ENCODE measurements at regions not wholly inside any gene's neighbourhood (a gene's known extent, or its start where the extent isn't known, plus 50 kb on each side); places are given as distances from the start of the nearest gene placed in this dataset.

DNA sequence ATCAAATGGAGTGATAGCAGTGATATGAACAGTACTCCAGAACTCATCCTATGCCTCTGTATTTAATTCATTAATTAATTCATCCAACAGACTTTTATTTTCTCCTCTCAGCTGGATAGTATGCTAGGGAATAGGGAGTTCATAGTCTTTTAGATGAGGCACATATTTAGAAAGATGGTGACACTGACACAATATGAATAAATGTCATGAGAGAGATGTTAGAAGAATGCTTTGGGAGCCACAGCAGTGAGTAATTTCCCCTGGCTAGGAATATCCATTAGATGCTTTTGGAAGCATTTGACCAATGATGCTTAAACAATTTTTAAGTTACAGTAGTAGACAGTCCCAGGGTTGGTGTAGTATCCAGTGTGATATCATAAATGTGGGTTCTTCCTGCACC is 428.7 kb upstream of the SGCD start (continued):
- TF ChIP-seq, protein P1, sequence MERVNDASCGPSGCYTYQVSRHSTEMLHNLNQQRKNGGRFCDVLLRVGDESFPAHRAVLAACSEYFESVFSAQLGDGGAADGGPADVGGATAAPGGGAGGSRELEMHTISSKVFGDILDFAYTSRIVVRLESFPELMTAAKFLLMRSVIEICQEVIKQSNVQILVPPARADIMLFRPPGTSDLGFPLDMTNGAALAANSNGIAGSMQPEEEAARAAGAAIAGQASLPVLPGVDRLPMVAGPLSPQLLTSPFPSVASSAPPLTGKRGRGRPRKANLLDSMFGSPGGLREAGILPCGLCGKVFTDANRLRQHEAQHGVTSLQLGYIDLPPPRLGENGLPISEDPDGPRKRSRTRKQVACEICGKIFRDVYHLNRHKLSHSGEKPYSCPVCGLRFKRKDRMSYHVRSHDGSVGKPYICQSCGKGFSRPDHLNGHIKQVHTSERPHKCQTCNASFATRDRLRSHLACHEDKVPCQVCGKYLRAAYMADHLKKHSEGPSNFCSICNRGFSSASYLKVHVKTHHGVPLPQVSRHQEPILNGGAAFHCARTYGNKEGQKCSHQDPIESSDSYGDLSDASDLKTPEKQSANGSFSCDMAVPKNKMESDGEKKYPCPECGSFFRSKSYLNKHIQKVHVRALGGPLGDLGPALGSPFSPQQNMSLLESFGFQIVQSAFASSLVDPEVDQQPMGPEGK (CRISPR knock-in tag; IDR thresholded peaks at IDR 0.05; ENCODE audit: borderline replicate concordance): no peak

DNA sequence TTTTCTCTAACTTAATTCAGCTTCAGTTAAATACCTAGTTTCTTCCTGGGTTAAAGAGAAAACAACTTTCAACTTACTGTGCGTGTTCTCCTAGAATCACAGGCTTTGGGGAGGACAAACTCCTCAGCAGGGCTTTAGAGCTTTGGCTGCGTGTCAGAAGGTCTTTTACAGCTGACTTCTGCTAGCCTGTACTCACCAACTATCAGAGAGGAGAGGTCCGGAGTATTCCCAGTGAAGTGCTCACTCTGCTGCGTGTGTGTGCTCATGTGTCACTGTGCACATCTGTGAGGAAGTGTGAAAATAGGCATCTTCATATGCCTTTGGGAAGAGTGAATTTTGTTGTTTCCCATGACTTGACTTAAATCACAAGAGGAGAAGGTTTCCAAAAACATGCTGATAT is 423.2 kb upstream of the SGCD start:
- no peak for TF ChIP-seq ISL1 (CRISPR knock-in tag; IDR thresholded peaks at IDR 0.05)
- TF ChIP-seq ZFP30 (CRISPR knock-in tag; IDR thresholded peaks at IDR 0.05): no peak
- TF ChIP-seq OSR1 (CRISPR knock-in tag; IDR thresholded peaks at IDR 0.05): no peak
- no peak for TF ChIP-seq SNAI2 (CRISPR knock-in tag; IDR thresholded peaks at IDR 0.05)
- no peak for TF ChIP-seq RARB (CRISPR knock-in tag; IDR thresholded peaks at IDR 0.05)
- no peak for TF ChIP-seq TCF4 (CRISPR knock-in tag; IDR thresholded peaks at IDR 0.05; ENCODE audit: borderline replicate concordance)
- no peak for TF ChIP-seq ZFP3 (CRISPR knock-in tag; IDR thresholded peaks at IDR 0.05)
- TF ChIP-seq, protein P2, sequence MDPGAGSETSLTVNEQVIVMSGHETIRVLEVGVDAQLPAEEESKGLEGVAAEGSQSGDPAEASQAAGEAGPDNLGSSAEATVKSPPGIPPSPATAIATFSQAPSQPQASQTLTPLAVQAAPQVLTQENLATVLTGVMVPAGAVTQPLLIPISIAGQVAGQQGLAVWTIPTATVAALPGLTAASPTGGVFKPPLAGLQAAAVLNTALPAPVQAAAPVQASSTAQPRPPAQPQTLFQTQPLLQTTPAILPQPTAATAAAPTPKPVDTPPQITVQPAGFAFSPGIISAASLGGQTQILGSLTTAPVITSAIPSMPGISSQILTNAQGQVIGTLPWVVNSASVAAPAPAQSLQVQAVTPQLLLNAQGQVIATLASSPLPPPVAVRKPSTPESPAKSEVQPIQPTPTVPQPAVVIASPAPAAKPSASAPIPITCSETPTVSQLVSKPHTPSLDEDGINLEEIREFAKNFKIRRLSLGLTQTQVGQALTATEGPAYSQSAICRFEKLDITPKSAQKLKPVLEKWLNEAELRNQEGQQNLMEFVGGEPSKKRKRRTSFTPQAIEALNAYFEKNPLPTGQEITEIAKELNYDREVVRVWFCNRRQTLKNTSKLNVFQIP (CRISPR knock-in tag; IDR thresholded peaks at IDR 0.05; ENCODE audit: borderline replicate concordance, low read depth): no peak
- TF ChIP-seq ZNF70 (CRISPR knock-in tag; IDR thresholded peaks at IDR 0.05): no peak
- no peak for TF ChIP-seq TOX (CRISPR knock-in tag; IDR thresholded peaks at IDR 0.05; ENCODE audit: borderline replicate concordance)
- ATAC-seq: no peak

DNA sequence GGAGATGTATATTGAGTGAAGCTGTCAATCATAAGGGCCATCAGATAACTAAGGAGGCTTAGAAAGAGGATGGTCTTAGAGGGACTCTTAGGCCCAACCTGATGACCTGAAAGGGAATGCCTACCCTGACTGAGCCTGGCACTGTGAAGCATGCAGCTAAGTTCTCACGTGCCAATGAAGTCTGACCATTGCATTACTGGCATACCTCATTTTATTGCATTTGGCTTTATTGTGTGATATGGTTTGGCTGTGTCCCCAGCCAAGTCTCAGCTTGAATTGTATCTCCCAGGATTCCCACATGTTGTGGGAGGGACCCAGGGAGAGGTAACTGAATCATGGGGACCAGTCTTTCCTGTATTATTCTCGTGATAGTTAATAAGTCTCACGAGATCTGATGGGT is 421.6 kb upstream of the SGCD start:
- no peak for ATAC-seq
- TF ChIP-seq OSR1 (CRISPR knock-in tag; IDR thresholded peaks at IDR 0.05): no peak
- TF ChIP-seq ZNF565 (CRISPR knock-in tag; conservative IDR thresholded peaks at IDR 0.05; ENCODE audit: low read depth): no peak
- no peak for TF ChIP-seq TCF4 (CRISPR knock-in tag; IDR thresholded peaks at IDR 0.05; ENCODE audit: borderline replicate concordance)
- no peak for TF ChIP-seq ZFP30 (CRISPR knock-in tag; IDR thresholded peaks at IDR 0.05)
- no peak for TF ChIP-seq RARB (CRISPR knock-in tag; IDR thresholded peaks at IDR 0.05)
- TF ChIP-seq, protein P3, sequence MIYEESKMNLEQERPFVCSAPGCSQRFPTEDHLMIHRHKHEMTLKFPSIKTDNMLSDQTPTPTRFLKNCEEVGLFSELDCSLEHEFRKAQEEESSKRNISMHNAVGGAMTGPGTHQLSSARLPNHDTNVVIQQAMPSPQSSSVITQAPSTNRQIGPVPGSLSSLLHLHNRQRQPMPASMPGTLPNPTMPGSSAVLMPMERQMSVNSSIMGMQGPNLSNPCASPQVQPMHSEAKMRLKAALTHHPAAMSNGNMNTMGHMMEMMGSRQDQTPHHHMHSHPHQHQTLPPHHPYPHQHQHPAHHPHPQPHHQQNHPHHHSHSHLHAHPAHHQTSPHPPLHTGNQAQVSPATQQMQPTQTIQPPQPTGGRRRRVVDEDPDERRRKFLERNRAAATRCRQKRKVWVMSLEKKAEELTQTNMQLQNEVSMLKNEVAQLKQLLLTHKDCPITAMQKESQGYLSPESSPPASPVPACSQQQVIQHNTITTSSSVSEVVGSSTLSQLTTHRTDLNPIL (CRISPR knock-in tag; IDR thresholded peaks at IDR 0.05; ENCODE audit: low read depth): no peak
- TF ChIP-seq, protein P1 (CRISPR knock-in tag; IDR thresholded peaks at IDR 0.05; ENCODE audit: borderline replicate concordance): no peak
- no peak for TF ChIP-seq ZC3H10 (CRISPR knock-in tag; IDR thresholded peaks at IDR 0.05)
- TF ChIP-seq ZNF70 (CRISPR knock-in tag; IDR thresholded peaks at IDR 0.05): no peak
- no peak for TF ChIP-seq SNAI2 (CRISPR knock-in tag; IDR thresholded peaks at IDR 0.05)
- no peak for TF ChIP-seq ZFP3 (CRISPR knock-in tag; IDR thresholded peaks at IDR 0.05)
- TF ChIP-seq CSDC2 (CRISPR knock-in tag; IDR thresholded peaks at IDR 0.05): no peak
- TF ChIP-seq PPARA (CRISPR knock-in tag; IDR thresholded peaks at IDR 0.05; ENCODE audit: borderline replicate concordance): no peak
- TF ChIP-seq ARNTL (CRISPR knock-in tag; IDR thresholded peaks at IDR 0.05; ENCODE audit: borderline replicate concordance, low read depth): no peak
- no peak for TF ChIP-seq ZNF8 (CRISPR knock-in tag; IDR thresholded peaks at IDR 0.05)
- no peak for TF ChIP-seq GLIS3 (CRISPR knock-in tag; IDR thresholded peaks at IDR 0.05)
- TF ChIP-seq ISL1 (CRISPR knock-in tag; IDR thresholded peaks at IDR 0.05): no peak

DNA sequence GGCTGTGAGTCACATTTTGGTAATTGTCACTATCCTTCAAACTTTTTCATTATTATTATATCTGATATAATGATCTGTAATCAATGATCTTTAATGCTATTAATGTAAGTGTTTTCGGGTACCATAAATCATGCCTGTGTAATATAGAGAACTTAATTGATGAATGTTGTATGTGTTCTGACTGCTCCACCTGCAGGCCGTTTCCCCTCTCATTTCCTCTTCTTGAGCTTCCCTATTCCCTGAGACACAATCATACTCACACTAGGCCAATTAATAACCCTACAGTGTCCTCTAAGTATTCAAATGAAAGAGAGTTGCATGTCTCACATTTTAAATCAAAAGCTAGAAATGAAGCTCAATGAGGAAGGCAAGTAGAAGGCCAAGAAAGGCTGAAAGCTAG is 420.9 kb upstream of the SGCD start:
- TF ChIP-seq, protein P1 (CRISPR knock-in tag; IDR thresholded peaks at IDR 0.05; ENCODE audit: borderline replicate concordance): no peak
- no peak for TF ChIP-seq SNAI2 (CRISPR knock-in tag; IDR thresholded peaks at IDR 0.05)
- TF ChIP-seq ZNF70 (CRISPR knock-in tag; IDR thresholded peaks at IDR 0.05): no peak

More for the DNA sequence above, 420.9 kb upstream of the SGCD start:
- ATAC-seq: no peak

Data from SK-N-SH treated with all-trans-retinoic acid at 6 μM for 48 hours (cell line).